ENCODE measurements at regions not wholly inside any gene's neighbourhood (a gene's known extent, or its start where the extent isn't known, plus 50 kb on each side); places are given as distances from the start of the nearest gene placed in this dataset.

- no peak for ATAC-seq
- CTCF ChIA-PET = no interaction called here
- Mint-ChIP-seq H3K4me3 (no peak overlapping the region), H3K9me3 (no peaks in the 10 kb centered on the region), H3K36me3 (ENCODE audit: low read depth) (no peaks in the 10 kb centered on the region), H3K27ac (no peak overlapping the region), H3K27me3 (no peaks in the 10 kb centered on the region), H3K4me1 (ENCODE audit: low read depth) (peaks cover 12% of the 10 kb centered on the region)
- DNase-seq = no peak
- intact Hi-C loops (cut with micrococcal nuclease) = no loop called here
- POLR2A ChIA-PET = no interaction called here
- TF ChIP-seq CTCF (IDR thresholded peaks at IDR 0.05) = no peak
These were observed 775.1 kb downstream of the GATA3 start for GRCh38 chr10:8829592-8829991.

- POLR2A ChIA-PET = no interaction called here
- no peaks in the 10 kb centered on the region for H3K9me3 Mint-ChIP-seq
- intact Hi-C loops (cut with micrococcal nuclease) = no loop called here
- H3K4me3 Mint-ChIP-seq = no peak overlapping the region
- no peaks in the 10 kb centered on the region for H3K27me3 Mint-ChIP-seq
- no peak for DNase-seq
- CTCF ChIA-PET = no interaction called here
- no peaks in the 10 kb centered on the region for H3K36me3 Mint-ChIP-seq (ENCODE audit: low read depth)
- H3K4me1 Mint-ChIP-seq (ENCODE audit: low read depth) = peaks cover 17% of the 10 kb centered on the region
- no peak for TF ChIP-seq CTCF (IDR thresholded peaks at IDR 0.05)
- peak overlapping the region; percentile 26 for H3K27ac Mint-ChIP-seq
- ATAC-seq = no peak
These were observed 775.6 kb downstream of the GATA3 start for GRCh38 chr10:8830048-8830447.

- intact Hi-C loops (cut with micrococcal nuclease) = no loop called here
- no peak overlapping the region for H3K27ac Mint-ChIP-seq
- TF ChIP-seq CTCF (IDR thresholded peaks at IDR 0.05) = no peak
- H3K9me3 Mint-ChIP-seq = no peaks in the 10 kb centered on the region
- ChIA-PET POLR2A (no interaction called here), CTCF (no interaction called here)
- no peaks in the 10 kb centered on the region for H3K36me3 Mint-ChIP-seq (ENCODE audit: low read depth)
- H3K4me3 Mint-ChIP-seq = no peak overlapping the region
- H3K4me1 Mint-ChIP-seq (ENCODE audit: low read depth) = peaks cover 18% of the 10 kb centered on the region
- DNase-seq = no peak
- ATAC-seq = no peak
- no peaks in the 10 kb centered on the region for H3K27me3 Mint-ChIP-seq
These were observed 776.4 kb downstream of the GATA3 start for GRCh38 chr10:8830876-8831275.

GRCh38 chr10:8835453-8836167 is 781.1 kb downstream of the GATA3 start:
- Mint-ChIP-seq H3K9me3 (peaks cover 4% of the 10 kb centered on the region), H3K36me3 (ENCODE audit: low read depth) (no peaks in the 10 kb centered on the region), H3K4me1 (ENCODE audit: low read depth) (peaks cover 14% of the 10 kb centered on the region), H3K4me3 (no peak overlapping the region), H3K27me3 (no peaks in the 10 kb centered on the region), H3K27ac (no peak overlapping the region)
- ChIA-PET POLR2A (no interaction called here), CTCF (no interaction called here)
- intact Hi-C loops (cut with micrococcal nuclease) = no loop called here
- no peak for TF ChIP-seq CTCF (IDR thresholded peaks at IDR 0.05)
- ATAC-seq (peak; percentile 27), DNase-seq (no peak)

GRCh38 chr10:8840356-8840755 is 785.9 kb downstream of the GATA3 start:
- DNase-seq (no peak), ATAC-seq (no peak)
- POLR2A ChIA-PET = no interaction called here
- H3K4me3 Mint-ChIP-seq = no peak overlapping the region
- CTCF ChIA-PET = no interaction called here
- TF ChIP-seq CTCF (IDR thresholded peaks at IDR 0.05) = no peak
- no peaks in the 10 kb centered on the region for H3K27me3 Mint-ChIP-seq
- peaks cover 13% of the 10 kb centered on the region for H3K9me3 Mint-ChIP-seq
- no peak overlapping the region for H3K27ac Mint-ChIP-seq
- peaks cover 3% of the 10 kb centered on the region for H3K36me3 Mint-ChIP-seq (ENCODE audit: low read depth)
- intact Hi-C loops (cut with micrococcal nuclease) = no loop called here
- H3K4me1 Mint-ChIP-seq (ENCODE audit: low read depth) = no peaks in the 10 kb centered on the region

Measured in activated CD8-positive, alpha-beta T cell treated with anti-CD3 and anti-CD28 coated beads for 36 hours (primary cell).